Nephron progenitor cell (in vitro differentiated cells): ENCODE measurements at regions not wholly inside any gene's neighbourhood (a gene's known extent, or its start where the extent isn't known, plus 50 kb on each side); places are given as distances from the start of the nearest gene placed in this dataset.

Experiments used
- DNase-seq: peaks from one replicate; pipeline ENCODE4 v3.0.0; 2021
- H3K27ac Mint-ChIP-seq: 2 replicates; pipeline ENCODE4 v1.8.0; 2021; ENCODE audit warnings: mild to moderate bottlenecking, moderate library complexity, mixed read lengths
- H3K27me3 Mint-ChIP-seq: 2 replicates; pipeline ENCODE4 v1.8.0; 2021; ENCODE audit warnings: mild to moderate bottlenecking, low read depth, mixed read lengths; ENCODE audit not compliant: poor library complexity
- H3K36me3 Mint-ChIP-seq: 2 replicates; pipeline ENCODE4 v1.8.0; 2021; ENCODE audit warnings: low read depth, mixed read lengths
- H3K4me1 Mint-ChIP-seq: 2 replicates; pipeline ENCODE4 v1.8.0; 2021; ENCODE audit warnings: mixed read lengths
- H3K4me3 Mint-ChIP-seq: 2 replicates; pipeline ENCODE4 v1.8.0; 2021; ENCODE audit warnings: mild to moderate bottlenecking, moderate library complexity, mixed read lengths
- H3K9me3 Mint-ChIP-seq: 2 replicates; pipeline ENCODE4 v1.8.0; 2021; ENCODE audit warnings: mild to moderate bottlenecking, moderate library complexity, mixed read lengths
- CTCF ChIP-seq: fragments of 200-600 bp; sonication (generic); IDR thresholded peaks from 2 replicates; pipeline ENCODE4 v1.5.0; 2021; ENCODE audit warnings: antibody characterized with exemption

GRCh38 chr2:17272170-17272569 is 246.1 kb downstream of the RAD51AP2 start:
- no peak for DNase-seq
- no peak overlapping the region for H3K27ac Mint-ChIP-seq
- no peaks in the 10 kb centered on the region for H3K36me3 Mint-ChIP-seq
- H3K27me3 Mint-ChIP-seq, result no peaks in the 10 kb centered on the region
- peaks cover 5% of the 10 kb centered on the region for H3K9me3 Mint-ChIP-seq
- no peak overlapping the region for H3K4me3 Mint-ChIP-seq
- no peak for TF ChIP-seq CTCF
- peaks cover 7% of the 10 kb centered on the region for H3K4me1 Mint-ChIP-seq

GRCh38 chr2:17271416-17271815 is 246.8 kb downstream of the RAD51AP2 start:
- no peak overlapping the region for H3K4me3 Mint-ChIP-seq
- no peaks in the 10 kb centered on the region for H3K36me3 Mint-ChIP-seq
- peaks cover 3% of the 10 kb centered on the region for H3K9me3 Mint-ChIP-seq
- DNase-seq, result no peak
- H3K4me1 Mint-ChIP-seq, result peaks cover 7% of the 10 kb centered on the region
- no peak for TF ChIP-seq CTCF
- no peaks in the 10 kb centered on the region for H3K27me3 Mint-ChIP-seq
- H3K27ac Mint-ChIP-seq, result no peak overlapping the region

- no peaks in the 10 kb centered on the region for H3K9me3 Mint-ChIP-seq
- H3K4me1 Mint-ChIP-seq, result peaks cover 7% of the 10 kb centered on the region
- TF ChIP-seq CTCF, result no peak
- H3K27me3 Mint-ChIP-seq, result no peaks in the 10 kb centered on the region
- H3K36me3 Mint-ChIP-seq, result no peaks in the 10 kb centered on the region
- no peak overlapping the region for H3K4me3 Mint-ChIP-seq
- H3K27ac Mint-ChIP-seq, result no peak overlapping the region
- no peak for DNase-seq
Measured at GRCh38 chr2:17270894-17271293, 247.3 kb downstream of the RAD51AP2 start.

GRCh38 chr2:17263570-17263968 is 254.7 kb downstream of the RAD51AP2 start:
- Mint-ChIP-seq H3K4me1 (peaks cover 5% of the 10 kb centered on the region), H3K4me3 (no peak overlapping the region), H3K9me3 (no peaks in the 10 kb centered on the region), H3K27me3 (peaks cover 12% of the 10 kb centered on the region), H3K36me3 (no peaks in the 10 kb centered on the region), H3K27ac (no peak overlapping the region)
- no peak for DNase-seq
- TF ChIP-seq CTCF, result no peak

GRCh38 chr2:17262854-17263569 is 255.2 kb downstream of the RAD51AP2 start:
- no peak for DNase-seq
- Mint-ChIP-seq H3K27me3 (peaks cover 12% of the 10 kb centered on the region), H3K36me3 (no peaks in the 10 kb centered on the region), H3K9me3 (no peaks in the 10 kb centered on the region), H3K4me3 (no peak overlapping the region), H3K27ac (no peak overlapping the region), H3K4me1 (peaks cover 5% of the 10 kb centered on the region)
- TF ChIP-seq CTCF, result no peak

GRCh38 chr2:17259613-17260012 is 258.6 kb downstream of the RAD51AP2 start:
- H3K27ac Mint-ChIP-seq, result no peak overlapping the region
- H3K4me1 Mint-ChIP-seq, result peaks cover 5% of the 10 kb centered on the region
- no peaks in the 10 kb centered on the region for H3K36me3 Mint-ChIP-seq
- TF ChIP-seq CTCF, result no peak
- DNase-seq, result no peak
- H3K4me3 Mint-ChIP-seq, result no peak overlapping the region
- no peaks in the 10 kb centered on the region for H3K9me3 Mint-ChIP-seq
- H3K27me3 Mint-ChIP-seq, result peaks cover 17% of the 10 kb centered on the region
